Retinal pigment epithelial cell (primary cell): ENCODE measurements at regions not wholly inside any gene's neighbourhood (a gene's known extent, or its start where the extent isn't known, plus 50 kb on each side); places are given as distances from the start of the nearest gene placed in this dataset.

Experiments used
- DNase-seq: peaks from one replicate; pipeline ENCODE4 v3.0.0-alpha.2; 2010; ENCODE audit warnings: low read depth
- H3K4me3 ChIP-seq: 2 replicates; pipeline ENCODE4 v1.5.1; 2011; ENCODE audit warnings: mild to moderate bottlenecking, low read length, control low read depth, moderate library complexity
- TF ChIP-seq, protein P1 (sequence below): conservative IDR thresholded peaks from 2 replicates; pipeline ENCODE4 v1.5.1; 2011; ENCODE audit warnings: low read depth, low read length, control low read depth, inconsistent platforms

DNA sequence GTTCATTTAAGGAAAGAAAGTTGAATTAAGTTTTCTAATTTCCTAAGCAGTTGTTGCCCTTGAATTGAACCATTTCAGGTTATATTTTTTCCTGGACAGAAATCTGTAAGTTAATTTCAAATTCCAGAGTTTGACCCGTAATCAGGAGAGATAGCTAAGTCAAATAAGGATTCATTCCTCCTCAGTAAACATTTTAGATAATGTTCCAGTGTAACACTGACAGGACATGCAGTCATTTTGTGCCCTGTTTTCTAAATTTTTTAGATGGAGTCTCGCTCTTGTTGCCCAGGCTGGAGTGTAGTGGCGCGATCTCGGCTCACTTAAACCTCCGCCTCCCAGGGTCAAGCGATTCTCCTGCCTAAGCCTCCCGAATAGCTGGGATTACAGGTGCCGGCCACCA is 371.7 kb downstream of the DIPK2A start:
- TF ChIP-seq, protein P1, sequence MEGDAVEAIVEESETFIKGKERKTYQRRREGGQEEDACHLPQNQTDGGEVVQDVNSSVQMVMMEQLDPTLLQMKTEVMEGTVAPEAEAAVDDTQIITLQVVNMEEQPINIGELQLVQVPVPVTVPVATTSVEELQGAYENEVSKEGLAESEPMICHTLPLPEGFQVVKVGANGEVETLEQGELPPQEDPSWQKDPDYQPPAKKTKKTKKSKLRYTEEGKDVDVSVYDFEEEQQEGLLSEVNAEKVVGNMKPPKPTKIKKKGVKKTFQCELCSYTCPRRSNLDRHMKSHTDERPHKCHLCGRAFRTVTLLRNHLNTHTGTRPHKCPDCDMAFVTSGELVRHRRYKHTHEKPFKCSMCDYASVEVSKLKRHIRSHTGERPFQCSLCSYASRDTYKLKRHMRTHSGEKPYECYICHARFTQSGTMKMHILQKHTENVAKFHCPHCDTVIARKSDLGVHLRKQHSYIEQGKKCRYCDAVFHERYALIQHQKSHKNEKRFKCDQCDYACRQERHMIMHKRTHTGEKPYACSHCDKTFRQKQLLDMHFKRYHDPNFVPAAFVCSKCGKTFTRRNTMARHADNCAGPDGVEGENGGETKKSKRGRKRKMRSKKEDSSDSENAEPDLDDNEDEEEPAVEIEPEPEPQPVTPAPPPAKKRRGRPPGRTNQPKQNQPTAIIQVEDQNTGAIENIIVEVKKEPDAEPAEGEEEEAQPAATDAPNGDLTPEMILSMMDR, result no peak
- DNase-seq, result no peak

DNA sequence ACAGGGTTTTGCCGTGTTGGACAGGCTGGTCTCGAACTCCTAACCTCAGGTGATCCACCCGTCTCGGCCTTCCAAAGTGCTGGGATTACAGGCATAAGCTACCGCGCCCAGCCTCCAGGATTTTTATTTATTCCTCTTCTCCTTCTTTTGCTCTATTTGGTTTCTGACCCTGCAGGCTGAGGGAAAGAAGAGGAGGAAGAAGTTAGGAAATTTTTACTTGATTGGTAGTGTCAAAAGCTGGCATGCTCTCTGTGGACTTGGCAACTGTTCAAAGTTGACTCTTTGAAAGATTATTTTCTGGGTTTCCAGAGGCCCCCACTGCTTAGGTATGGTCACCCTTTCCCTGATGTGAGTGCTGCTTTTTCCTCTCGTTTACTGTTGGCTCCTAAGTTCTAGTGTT is 372.2 kb downstream of the DIPK2A start:
- TF ChIP-seq, protein P1, result no peak
- no peak overlapping the region for H3K4me3 ChIP-seq
- no peak for DNase-seq

More for the DNA sequence above, 371.7 kb downstream of the DIPK2A start:
- no peak overlapping the region for H3K4me3 ChIP-seq

DNA sequence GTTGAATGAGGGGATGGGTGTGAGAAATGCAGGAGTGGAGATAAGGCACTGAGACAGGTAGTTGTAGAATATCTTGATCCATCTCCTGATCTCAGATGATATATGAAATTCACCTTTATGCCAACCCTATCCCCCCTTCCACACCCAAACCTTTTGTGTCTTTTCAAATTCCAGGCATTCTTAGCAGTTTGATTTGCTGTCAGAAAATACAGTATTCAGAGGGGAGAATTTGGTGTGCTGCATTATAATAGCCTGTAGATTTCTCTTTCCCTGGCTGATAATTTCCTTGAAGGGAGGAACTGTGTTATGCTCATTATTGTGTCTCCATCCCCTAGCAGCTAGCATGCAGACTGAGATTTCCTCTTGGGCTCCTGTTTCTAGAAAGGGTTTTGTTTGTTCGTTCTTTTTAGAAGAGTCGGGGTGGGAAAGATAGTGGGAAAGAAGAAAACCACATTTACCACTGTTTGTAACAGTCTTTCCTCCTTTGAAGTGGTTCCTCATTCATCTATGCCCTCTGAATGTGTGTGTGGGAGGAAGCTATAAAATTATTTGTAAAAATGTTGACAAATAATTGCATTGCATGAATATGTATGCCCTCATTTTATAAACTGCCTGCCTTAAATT is 373.4 kb downstream of the DIPK2A start:
- H3K4me3 ChIP-seq, result no peak overlapping the region
- DNase-seq, result no peak
- TF ChIP-seq, protein P1, result no peak

DNA sequence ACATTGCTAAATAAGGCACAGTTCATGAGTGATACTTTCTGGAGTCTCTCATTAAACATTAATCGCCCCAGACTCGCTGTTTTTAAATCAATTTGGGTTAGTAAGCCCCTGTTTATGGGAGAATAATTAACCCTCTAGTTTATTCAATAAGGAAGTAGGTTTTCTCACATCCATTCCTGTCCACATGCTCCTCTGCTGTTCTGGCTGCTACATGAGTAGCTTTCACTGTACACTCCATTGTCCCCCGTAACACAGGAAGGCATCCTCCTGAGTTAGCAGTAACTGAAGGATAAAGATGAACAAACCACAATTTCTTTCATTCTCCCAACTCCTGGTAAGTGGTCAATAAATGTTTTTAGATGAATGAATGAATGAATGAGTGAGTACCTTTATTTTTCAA is 378.5 kb downstream of the DIPK2A start:
- no peak overlapping the region for H3K4me3 ChIP-seq
- DNase-seq, result no peak
- TF ChIP-seq, protein P1, result no peak

DNA sequence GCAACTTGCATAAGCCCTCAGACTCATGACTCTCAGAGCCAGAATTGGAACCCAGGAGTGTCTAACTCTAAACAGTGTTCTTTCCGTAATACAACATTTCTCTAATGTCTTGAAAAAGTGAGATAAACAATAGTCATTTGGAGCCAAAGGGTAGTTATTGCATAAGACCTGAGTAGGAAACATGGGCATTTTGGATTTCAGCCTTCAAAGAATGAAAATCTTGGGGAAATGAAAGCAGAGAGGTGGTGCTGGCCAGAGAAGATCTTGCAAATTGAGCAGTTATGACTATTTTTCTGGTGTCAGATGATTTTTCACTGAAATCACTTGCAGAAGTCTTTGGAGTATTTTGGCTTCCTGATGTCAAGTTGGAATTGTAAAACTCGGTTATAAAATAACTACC is 379.4 kb downstream of the DIPK2A start:
- TF ChIP-seq, protein P1, result no peak
- no peak overlapping the region for H3K4me3 ChIP-seq
- DNase-seq, result no peak

DNA sequence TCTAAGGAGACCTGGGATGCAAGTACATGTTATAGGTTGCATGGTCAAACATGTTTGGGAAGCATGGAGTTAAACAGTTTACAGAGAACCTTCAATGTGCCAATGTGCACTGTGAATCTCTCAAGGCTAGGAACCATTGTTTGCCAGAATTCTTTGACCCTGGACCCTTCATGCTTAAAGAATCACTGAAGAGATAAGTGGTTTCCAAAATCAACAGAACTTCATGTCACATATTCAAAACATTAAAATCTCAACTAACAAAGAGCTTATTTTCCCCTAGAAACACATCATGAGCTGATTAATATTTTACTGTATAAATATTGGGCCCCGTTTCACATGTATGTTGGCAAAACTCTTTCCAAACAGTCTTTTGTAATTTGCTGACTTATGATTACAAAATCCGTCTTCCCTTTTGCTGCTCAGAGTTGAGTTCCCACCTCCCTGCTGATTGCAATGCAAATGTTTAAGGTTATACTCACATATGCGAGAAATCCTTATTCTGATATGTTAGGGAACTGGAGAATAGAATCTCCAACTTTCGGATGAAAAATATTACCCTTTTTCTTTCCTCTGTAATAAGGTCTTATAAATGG is 380.2 kb downstream of the DIPK2A start:
- DNase-seq, result no peak
- H3K4me3 ChIP-seq, result no peak overlapping the region
- TF ChIP-seq, protein P1, result no peak

DNA sequence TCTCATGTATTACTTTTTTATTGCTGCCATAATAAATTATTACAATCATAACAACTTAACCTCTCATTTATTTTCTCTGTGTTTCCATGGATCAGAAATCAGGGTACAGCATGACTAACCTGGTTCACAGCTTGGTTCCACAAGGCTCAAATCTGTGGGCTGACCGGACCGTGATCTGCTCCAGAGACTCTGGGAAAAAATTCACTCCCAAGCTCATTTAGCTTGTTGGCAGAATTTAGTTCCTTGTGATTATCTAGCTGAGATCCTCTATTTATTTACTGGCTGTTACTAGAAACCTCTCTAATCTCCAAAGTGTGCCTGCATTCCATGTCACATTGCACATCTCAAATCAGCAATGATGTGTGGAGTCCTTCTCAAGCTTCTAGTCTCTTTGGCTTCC is 386.6 kb downstream of the DIPK2A start:
- no peak overlapping the region for H3K4me3 ChIP-seq
- TF ChIP-seq, protein P1, result no peak
- DNase-seq, result peak; percentile 95
